ENCODE measurements at regions not wholly inside any gene's neighbourhood (a gene's known extent, or its start where the extent isn't known, plus 50 kb on each side); places are given as distances from the start of the nearest gene placed in this dataset.

DNA sequence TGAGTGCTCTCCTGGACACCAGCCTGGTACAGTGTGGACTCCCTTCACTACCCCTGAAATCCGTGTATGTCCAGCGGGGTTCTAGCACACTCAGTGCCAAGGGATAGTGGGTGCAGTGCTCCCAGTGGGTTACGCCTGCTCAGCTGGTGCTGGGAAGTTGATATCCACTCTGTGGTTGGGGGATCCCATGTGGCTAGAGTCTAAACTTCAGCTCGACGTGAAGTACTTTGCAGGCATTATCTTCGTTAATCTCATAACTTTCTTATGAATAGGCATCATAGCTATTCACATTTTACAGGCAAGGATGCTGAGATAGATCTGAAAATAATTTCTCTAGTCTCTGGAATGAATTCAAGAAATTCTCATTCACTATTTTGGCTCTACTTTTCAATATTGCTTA is 433.2 kb upstream of the HTR2A start:
- H3K79me2 ChIP-seq (ENCODE audit: control insufficient read depth, insufficient read depth, low read length): no peaks in the 10 kb centered on the region
- no peaks in the 10 kb centered on the region for H3K36me3 ChIP-seq (ENCODE audit: control insufficient read depth in 2 of 2, extremely low read depth in 1 of 2, insufficient read depth in 2 of 2, low read length in 2 of 2)
- DNase-seq (ENCODE audit: low read depth, low spot score): no peak
- H4K20me1 ChIP-seq (ENCODE audit: control insufficient read depth, extremely low read depth, insufficient read depth, low read length): no peaks in the 10 kb centered on the region
- no peaks in the 10 kb centered on the region for H3K9me1 ChIP-seq (ENCODE audit: control insufficient read depth, extremely low read depth, insufficient read depth, low read length)
- no peak overlapping the region for H3K4me3 ChIP-seq (ENCODE audit: control insufficient read depth in 2 of 3, extremely low read depth in 1 of 3, insufficient read depth in 2 of 3, low read depth in 1 of 3, low read length in 3 of 3)
- H2AFZ ChIP-seq (ENCODE audit: control insufficient read depth, low read length): no peak overlapping the region
- no peaks in the 10 kb centered on the region for H3K27me3 ChIP-seq (ENCODE audit: control insufficient read depth, extremely low read depth, insufficient read depth, low read length)
- no peak overlapping the region for H3K4me2 ChIP-seq (ENCODE audit: control insufficient read depth, extremely low read depth, insufficient read depth, low read depth, low read length)
- no peak for TF ChIP-seq EZH2 (IDR thresholded peaks at IDR 0.05; ENCODE audit: low read length)
- TF ChIP-seq CTCF (optimal IDR thresholded peaks at IDR 0.05 in 1 of 3, IDR thresholded peaks at IDR 0.05 in 1 of 3, conservative IDR thresholded peaks at IDR 0.05 in 1 of 3; ENCODE audit: extremely low read depth in 1 of 3, insufficient read depth in 2 of 3, low read length in 3 of 3): no peak
- dilution Hi-C loops (cut with MboI; ENCODE audit: extremely low pct_ligation_motif_present, low sequenced_read_pairs): no loop called here
- H3K9ac ChIP-seq (ENCODE audit: control insufficient read depth, extremely low read depth, insufficient read depth, low read length): no peak overlapping the region
- no peak for FAIRE-seq
- no peaks in the 10 kb centered on the region for H3K9me3 ChIP-seq (ENCODE audit: control insufficient read depth, low read depth, low read length)
- H3K27ac ChIP-seq (ENCODE audit: control insufficient read depth, insufficient read depth, low read length): no peak overlapping the region
- no peaks in the 10 kb centered on the region for H3K4me1 ChIP-seq (ENCODE audit: control insufficient read depth, extremely low read depth, insufficient read depth, low read length)

- Histone ChIP-seq H3K9me3 (ENCODE audit: control insufficient read depth, low read depth, low read length) (no peaks in the 10 kb centered on the region), H3K9ac (ENCODE audit: control insufficient read depth, extremely low read depth, insufficient read depth, low read length) (no peak overlapping the region), H2AFZ (ENCODE audit: control insufficient read depth, low read length) (no peak overlapping the region), H3K4me1 (ENCODE audit: control insufficient read depth, extremely low read depth, insufficient read depth, low read length) (no peaks in the 10 kb centered on the region), H3K4me3 (ENCODE audit: control insufficient read depth in 2 of 3, extremely low read depth in 1 of 3, insufficient read depth in 2 of 3, low read depth in 1 of 3, low read length in 3 of 3) (no peak overlapping the region), H4K20me1 (ENCODE audit: control insufficient read depth, extremely low read depth, insufficient read depth, low read length) (no peaks in the 10 kb centered on the region), H3K27me3 (ENCODE audit: control insufficient read depth, extremely low read depth, insufficient read depth, low read length) (no peaks in the 10 kb centered on the region), H3K27ac (ENCODE audit: control insufficient read depth, insufficient read depth, low read length) (no peak overlapping the region), H3K4me2 (ENCODE audit: control insufficient read depth, extremely low read depth, insufficient read depth, low read depth, low read length) (no peak overlapping the region), H3K79me2 (ENCODE audit: control insufficient read depth, insufficient read depth, low read length) (no peaks in the 10 kb centered on the region), H3K9me1 (ENCODE audit: control insufficient read depth, extremely low read depth, insufficient read depth, low read length) (no peaks in the 10 kb centered on the region), H3K36me3 (ENCODE audit: control insufficient read depth in 2 of 2, extremely low read depth in 1 of 2, insufficient read depth in 2 of 2, low read length in 2 of 2) (no peaks in the 10 kb centered on the region)
- dilution Hi-C loops (cut with MboI; ENCODE audit: extremely low pct_ligation_motif_present, low sequenced_read_pairs): no loop called here
- TF ChIP-seq CTCF (optimal IDR thresholded peaks at IDR 0.05 in 1 of 3, IDR thresholded peaks at IDR 0.05 in 1 of 3, conservative IDR thresholded peaks at IDR 0.05 in 1 of 3; ENCODE audit: extremely low read depth in 1 of 3, insufficient read depth in 2 of 3, low read length in 3 of 3): no peak
- TF ChIP-seq EZH2 (IDR thresholded peaks at IDR 0.05; ENCODE audit: low read length): no peak
- no peak for FAIRE-seq
- no peak for DNase-seq (ENCODE audit: low read depth, low spot score)
Measured at GRCh38 chr13:47327861-47328260, 431.0 kb upstream of the HTR2A start.
